ENCODE measurements at regions not wholly inside any gene's neighbourhood (a gene's known extent, or its start where the extent isn't known, plus 50 kb on each side); places are given as distances from the start of the nearest gene placed in this dataset.
"Not testable (repeated sequence)": the region's sequence is repeated elsewhere in the genome, so short reads cannot be mapped to it uniquely, and the experiment has no call there.

DNA sequence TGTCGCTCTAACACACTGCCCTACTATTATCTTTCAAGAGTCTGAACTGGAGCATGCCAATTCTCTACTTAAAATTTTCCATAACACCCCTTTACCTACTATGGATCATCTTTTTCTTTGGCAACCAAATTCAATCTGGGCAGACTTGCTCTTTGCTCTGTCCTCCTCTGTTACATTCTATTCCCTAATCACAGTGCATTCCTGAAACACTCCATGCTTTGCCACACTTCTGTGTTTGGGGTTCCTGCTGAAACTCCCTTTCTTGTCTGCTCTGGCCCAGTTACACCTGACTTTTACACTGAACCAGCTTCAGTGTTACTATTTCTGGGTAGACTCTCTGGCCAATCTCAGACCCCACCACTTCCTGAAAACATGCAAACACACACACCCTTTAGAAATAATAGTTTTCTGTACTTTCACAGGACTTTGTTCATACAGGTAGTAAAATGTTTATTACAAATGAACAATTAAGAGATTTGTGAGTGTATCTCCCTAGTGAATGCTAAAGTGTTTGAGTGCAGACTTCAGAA is 119.9 kb upstream of the DCC start:
- no peak for DNase-seq

DNA sequence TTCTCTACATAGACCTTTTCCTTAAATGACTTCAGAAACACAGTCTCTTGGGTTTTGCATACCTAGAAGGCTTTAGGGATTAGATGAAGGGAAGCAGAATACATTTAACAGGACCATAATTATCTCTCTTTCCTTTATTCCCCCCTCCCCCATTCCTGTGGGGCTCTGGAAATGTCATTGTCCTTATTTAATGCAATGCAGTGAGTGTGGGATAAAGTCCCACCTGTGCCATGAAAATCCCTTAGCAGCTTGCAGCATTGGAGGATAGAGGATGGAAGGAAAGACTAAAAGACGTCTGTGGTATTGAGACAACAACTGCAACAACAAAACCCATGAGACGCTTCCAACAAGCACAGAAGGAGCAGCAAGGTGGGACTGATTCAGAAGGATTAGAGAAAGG is 117.8 kb upstream of the DCC start:
- DNase-seq: no peak

DNA sequence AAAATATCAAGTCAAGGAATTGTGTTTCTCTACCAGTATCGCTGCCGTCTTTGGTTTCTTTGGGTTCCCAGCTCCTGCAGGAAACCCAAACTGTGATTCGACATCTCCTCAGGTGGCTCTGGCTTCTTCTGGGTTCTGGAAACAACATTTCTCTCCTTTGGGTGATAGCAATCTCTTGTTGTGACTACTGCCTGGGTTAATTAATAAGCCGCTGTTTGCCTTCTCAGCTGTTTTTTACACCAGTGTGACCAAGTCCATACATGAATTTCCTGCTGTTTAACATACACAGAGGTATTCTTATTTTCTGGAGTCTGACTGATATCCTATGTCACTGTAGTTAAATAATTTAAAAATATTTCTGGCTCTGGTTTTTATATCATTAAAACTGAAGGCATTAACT is 112.5 kb upstream of the DCC start:
- no peak for DNase-seq

DNA sequence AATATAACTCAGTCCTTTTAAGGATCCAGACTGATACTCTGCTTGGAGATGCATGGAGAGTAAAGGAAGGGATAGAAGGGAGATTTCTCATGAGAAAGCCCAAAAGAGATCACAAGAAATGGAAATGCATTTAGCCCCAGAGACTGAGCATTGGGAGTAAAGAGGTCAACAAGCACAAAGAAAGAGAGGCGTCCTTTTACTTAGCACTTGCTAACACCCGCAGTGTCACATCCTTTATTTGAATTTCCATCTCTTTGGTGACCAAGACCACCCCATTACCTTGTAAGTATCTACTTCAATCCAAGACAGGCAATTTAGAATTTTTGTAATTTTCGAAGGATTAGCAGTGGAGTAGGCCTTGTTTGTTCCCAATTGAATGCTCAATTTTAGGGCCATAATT is 111.8 kb upstream of the DCC start:
- DNase-seq: no peak

DNA sequence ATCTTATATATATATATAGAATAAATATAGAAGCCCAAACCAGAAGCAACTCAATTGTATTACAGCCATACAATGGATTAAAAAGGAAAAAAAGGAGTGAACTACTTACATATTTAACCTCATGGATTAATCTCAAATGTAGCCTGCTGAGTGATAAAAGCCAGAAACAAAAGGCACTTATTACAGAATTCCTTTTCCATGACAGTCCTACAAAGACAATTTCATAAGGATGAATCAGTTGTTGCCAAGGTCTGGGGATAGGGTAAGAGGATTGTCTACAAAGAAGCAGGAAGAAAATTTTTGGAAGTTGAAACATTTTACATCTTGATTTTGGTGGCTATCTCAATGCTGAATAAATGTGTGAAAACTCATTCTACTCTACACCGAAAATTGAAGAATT is 103.9 kb upstream of the DCC start:
- no peak for DNase-seq

DNA sequence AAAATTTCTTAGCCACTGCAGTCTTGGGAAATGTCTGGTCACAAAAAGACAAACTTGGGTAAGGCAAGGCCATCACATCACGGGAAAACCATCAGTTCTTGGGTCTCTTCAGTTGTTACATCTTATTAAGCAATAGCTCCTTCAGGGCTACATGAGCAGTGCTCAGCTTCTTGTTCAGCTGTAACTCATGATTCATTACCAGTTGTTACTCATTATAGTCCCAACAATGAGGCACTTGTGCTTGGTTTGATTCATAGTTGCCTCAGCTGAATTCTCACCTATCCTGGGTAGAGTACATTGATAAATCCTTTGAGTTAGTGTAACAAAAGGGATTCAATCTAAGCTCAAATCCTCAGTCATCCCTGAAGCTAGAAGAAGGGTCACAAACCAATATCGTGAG is 102.4 kb upstream of the DCC start:
- DNase-seq: no peak

DNA sequence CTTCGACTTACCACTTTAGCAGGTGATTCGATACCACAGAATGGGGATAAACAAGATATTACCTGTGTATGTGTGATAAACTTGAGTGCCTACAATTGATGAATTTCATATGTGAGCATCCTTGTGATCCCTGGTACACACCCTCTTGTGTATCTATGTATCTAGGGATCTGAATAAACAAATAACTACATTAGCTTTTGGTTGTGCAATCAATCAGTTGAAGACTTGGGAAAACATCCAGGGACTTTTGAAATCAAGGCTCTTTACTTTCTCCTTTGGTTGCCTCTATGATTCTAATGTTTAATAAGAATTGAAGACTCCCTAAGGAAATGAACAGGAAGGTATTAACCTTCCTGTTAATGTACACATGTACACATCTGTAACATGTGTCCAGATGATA is 97.3 kb upstream of the DCC start:
- no peak for DNase-seq

DNA sequence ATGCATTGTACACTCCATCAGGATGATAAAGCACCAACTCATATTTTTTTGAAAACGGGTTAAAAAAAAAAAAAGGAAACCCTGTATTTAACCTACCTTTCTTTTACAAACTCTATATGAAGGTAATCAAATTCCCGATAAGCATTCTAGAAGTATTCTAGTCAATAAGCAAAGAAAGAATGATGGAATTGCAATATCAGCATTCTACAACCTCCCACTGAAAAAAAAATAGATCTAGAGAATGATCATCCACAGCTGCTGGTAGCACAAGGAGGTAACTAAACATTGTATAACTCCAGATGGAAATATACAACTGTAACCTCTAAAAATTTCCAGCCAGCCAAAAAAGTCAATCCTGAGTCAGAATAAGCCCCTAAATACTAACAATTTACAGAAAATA is 95.3 kb upstream of the DCC start:
- no peak for DNase-seq

DNA sequence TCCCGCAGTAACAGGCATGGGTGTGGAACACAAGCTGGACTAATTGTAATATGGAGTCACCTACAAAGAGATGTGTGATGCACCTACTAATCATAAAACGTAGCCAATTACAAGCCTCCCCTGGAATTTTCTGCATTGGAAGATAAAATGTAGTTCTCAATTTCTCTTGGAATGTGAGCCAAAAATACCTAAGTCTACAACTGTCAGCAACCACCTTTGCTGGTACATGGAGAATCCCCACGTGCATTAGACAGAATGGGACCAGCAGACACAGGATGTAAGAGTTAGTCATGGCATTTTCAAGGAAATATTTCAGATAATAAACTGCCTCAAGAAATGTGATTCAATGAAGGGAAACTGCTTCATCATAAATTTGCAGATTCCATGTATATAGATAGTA is 85.6 kb upstream of the DCC start:
- DNase-seq: no peak

DNA sequence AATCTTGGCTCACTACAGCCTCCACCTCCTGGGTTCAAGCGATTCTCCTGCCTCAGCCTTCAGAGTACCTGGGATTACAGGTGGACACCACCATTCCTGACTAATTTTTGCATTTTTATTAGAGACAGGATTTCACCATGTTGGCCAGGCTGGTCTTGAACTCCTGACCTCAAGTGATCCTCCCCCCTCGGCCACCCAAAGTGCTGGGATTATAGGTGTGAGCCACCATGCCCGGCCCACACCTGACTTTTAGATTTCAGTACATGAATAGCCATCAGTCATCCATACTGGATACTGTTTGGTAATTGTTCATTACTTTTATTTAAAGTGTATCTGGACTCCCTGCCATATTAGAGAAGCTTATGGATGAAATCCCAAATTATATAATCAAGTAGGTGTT is 82.6 kb upstream of the DCC start:
- DNase-seq: not testable (repeated sequence)

DNA sequence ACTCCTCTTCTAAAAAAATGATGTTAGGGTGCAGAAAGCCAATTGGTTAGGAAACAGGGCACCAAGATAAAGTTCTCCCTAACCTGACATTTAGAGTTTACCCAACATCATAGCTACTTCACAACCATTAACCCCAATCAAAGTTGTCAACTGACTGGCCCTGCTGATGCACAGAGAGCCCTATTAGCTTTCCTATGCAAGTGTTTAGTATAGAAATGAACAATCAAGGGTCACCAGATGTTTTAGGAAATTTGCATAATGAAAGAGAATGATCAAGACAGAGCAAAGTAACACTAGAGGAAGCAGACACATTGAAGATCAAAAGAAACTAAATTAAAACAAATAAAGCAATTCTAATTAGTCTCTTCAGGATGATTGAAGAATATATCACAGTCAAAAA is 64.2 kb upstream of the DCC start:
- no peak for DNase-seq

DNA sequence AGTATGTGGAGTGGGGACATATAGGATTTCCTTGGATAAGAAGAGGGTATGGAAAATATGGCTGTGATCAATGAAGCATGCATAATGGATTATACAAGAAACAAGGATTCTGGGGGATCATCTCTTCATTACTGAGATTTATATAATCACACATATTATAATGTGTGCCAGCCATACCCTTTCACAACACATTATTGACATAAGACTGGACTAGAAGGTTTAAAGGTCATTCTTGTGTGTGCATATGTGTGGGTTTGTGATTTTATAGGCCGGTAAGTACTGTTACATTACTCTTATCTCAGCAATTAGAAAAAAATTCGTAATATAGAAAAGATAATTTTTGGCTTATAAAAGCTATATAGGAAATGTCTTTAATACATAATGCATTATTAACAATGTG is 62.2 kb upstream of the DCC start:
- DNase-seq: no peak

DNA sequence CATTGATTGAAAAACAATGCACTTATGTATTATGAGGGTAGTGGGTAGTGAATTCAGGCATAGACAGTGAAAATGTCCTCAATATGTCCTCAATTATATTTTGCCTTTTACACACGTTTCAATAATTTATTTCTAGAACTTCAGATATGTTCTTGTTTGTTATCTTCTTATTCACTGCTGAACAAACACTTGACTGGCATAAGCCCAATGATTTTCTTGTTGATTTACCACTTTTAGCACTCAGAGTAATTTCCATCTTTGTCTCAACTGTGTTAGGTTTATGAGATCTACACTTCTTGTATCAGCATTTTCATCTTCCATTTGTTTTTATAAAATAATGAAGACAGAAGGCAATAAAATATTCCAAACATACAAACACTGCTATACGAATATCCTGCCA is 61.8 kb upstream of the DCC start:
- DNase-seq: no peak

DNA sequence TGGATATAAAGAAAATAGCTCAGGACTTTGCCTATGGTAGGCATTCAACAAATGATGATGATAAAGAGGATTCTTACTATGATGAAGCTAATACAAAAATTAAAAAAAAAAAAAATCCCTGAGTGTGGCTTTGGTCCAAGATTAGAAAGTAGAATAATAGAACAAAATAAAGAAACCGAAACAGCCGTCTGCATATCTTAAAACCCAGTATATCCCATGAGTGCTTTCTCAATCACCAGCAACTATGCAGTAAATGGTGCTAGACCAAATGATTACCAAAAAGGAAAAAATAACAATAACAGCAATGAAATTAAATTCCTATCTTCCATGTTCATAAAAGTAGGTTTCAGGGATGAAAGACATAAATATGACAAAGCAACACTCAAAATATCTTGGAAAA is 59.3 kb upstream of the DCC start:
- no peak for DNase-seq

DNA sequence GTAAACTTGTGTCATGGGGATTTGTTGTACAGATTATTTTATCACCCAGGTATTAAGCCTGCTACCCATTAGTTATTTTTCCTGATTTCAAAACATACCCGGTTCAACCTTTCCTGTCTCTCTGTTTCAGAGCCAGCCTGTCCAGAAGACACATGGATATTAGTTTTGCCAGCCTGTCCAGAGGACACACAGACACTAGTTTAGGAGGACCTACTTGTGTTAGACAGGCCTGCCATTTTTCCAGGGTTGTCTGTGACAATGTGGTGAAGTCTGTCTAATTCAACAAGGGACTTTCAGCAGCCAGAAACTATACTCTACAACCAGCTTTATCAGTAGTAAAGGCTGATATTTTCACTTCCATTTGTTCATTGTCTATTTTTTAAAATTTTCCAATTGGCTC is 56.1 kb upstream of the DCC start:
- no peak for DNase-seq

DNA sequence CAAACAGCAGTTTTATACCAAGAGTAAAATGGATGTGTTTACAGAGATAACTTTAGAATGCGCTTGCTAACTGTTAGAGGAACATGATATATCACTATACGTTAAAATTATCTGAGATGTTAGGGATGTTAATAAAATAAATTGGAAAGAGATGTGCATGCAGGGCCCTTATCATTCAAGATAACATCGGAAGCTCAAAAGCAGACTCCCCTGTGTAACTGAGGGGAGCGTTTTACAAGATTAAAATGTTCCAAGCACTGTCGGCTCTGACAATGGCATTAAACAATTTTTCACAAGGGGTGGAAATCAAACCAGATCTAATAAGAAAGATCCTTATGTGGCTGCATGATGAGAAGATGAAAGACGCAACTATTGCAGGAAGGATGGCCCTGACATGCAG is 53.3 kb upstream of the DCC start:
- no peak for DNase-seq

DNA sequence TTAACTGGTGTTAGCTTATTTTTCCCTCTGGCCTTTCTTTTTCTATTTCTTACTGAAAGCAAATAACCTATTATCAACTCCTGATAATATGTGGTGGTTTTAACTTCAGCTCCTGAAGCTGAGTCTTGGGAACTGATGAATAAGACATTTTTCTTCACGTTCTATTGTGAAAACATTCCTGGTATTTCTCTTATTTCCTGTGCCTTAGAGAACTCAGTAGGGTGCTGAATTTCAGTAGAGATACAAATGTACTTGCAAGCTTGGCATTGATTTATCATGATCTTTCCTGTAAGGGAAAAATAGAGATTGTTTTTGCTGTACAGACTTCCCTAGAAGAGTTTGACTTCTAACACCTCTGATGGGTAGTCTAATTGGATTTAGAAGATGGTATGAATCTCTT is 52.8 kb upstream of the DCC start:
- no peak for DNase-seq

DNA sequence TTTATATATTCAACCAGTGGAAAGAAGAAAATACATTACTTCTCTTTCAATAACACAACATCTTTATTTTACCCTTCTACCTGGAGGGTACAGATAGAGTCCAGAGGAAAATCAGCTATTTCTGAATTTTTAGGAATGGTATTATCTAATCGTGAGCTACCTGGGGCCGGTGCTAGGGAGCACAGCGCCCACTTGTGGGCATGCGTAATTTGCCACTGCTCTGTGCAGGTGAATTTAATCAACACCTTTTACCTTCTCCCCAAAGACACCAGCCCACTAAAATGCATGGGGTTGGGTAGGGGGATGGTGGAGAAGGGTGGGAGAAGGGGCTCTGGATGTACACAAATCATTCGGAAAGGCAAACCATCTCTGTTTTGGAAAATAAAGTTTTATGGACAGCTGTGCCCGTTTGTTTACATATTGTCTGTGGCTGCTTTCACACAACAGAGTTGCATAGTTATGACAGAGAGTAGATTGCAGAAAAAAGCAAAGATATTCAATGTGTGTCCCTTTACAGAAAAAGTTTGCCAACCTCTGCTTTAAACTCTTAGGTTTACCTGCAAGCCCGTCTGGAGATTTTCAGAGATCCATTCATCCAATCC is 51.5 kb upstream of the DCC start:
- peak; percentile 12 for DNase-seq

DNA sequence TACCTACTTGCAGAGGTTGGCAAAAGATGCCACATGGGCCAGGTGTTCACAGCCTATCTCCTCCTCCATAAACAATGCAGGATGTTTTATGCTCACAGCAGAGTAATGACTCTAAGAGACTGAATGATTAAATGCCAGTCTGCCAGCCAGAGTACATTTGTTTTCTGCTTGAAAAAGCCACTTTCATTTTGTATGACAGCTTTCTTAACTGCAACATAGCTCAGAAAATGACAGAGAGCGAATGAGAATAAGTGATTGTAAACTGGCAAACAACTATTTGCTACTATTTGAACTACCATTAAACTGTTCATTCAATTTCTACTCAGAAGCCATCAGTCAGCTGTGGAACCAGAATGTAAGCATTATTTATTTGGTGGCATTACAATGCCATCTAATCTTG is 50.6 kb upstream of the DCC start:
- no peak for DNase-seq
